Stimulated activated naive CD8-positive, alpha-beta T cell treated with anti-CD3 and anti-CD28 coated beads, Interleukin-15, Interleukin-2, amounts not matched to agents 100 U/mL and 50 U/mL, for 24 hours (primary cell): ENCODE measurements at regions not wholly inside any gene's neighbourhood (a gene's known extent, or its start where the extent isn't known, plus 50 kb on each side); places are given as distances from the start of the nearest gene placed in this dataset.

ENCODE experiments used
- ATAC-seq: fragments of 150-1000 bp; cut with Tn5 transposase; one replicate; pipeline ENCODE4 v1.10.0; 2021
- DNase-seq: peaks from one replicate; pipeline ENCODE4 v3.0.0; 2021

- DNase-seq (no peak), ATAC-seq (no peak)
Observed at GRCh38 chr7:45455662-45456061, 118.5 kb upstream of the ADCY1 start.

- DNase-seq (no peak), ATAC-seq (no peak)
Observed at GRCh38 chr7:45456105-45456504, 118.1 kb upstream of the ADCY1 start.

DNA sequence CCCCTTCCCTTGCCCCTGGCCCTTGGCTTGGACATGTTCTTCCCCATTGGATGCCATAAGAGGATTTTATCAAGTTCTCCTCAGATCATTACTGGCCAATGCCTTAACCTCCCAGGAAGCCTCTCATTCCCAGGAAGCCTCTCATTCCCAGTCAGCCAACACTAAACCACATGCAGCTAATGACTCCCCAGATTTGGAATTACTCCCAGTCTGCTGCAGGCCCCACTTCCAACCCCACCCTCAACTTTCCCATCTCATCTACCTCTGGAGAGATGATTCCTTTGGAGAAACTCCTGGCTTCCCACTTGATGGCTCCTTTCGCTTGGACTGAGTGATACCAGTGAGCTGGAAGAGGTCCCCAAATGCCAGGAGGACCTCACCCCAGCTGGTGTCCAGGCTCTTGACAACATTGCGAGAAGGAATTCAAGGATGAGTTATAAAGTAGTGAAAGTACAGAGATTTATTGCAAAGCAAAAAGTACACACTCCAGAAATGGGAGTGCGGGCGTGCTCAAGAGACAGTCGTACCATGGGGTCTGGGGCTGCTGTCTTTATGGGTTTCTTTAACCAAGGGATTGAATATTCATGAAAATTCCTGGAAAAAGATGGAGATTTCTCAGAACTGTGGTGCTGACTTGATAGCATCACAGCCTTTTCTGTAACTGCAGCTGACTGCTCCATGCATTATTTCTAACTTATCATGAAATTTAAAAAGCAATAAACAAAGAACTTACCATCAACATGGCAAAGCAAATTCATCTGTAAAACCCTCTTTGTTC is 117.2 kb upstream of the ADCY1 start:
- DNase-seq (no peak), ATAC-seq (no peak)

DNA sequence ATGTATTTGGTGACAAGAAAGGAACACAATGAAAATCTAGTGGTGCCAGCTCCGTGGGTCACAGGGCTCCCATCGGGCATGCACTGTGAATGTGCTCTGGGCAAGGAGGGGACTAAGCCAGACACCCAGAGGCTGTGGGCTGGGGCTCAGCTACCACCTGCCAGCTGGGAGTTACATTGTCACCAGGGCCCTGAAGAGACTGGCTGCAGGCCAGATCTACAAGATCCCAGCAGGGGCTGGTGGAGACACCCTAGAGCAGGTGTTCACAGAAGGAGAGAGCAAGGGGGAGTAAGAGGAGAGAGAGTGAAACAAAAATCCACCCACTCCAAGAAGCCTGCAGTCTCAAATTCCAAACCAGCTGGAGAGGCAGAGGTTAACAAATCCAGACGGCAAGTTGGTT is 116.6 kb upstream of the ADCY1 start:
- ATAC-seq: no peak
- no peak for DNase-seq

DNA sequence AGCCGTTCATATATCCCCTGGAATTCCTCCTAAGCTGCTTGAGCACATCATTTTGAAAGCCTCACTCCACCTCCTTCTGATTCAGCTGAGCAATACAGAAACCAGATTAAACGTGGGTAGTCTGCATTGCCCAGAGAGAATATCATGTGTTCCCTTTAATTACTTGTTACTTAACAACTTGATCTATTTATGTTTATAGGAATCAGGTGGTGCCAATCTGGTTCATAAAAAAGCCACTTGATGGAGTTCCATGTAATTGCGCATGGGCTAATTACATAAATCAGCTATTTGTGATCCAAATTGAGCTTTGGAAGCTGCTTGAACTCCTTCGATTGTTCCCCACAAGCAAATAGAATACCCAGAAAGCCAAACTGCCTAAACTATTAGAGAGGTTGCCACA is 114.7 kb upstream of the ADCY1 start:
- ATAC-seq: no peak

DNA sequence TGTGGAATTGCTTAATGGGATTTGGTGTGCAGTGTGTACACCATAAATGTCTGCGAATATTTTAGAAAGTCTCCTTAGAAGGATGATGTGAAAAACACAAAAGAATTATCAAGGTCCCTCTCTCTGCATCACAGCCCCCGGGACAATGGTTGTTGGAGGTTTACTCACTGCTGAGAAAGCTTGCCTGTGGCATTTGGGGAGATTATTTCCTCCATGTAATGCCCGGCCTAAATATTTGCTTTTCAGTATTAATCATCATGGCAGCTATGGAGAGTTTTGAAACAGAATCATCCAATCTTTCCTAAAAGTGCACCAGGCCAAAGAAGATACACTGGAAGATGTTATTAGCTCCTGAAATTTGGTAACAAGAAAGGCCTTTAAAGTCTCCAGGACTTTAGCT is 113.8 kb upstream of the ADCY1 start:
- ATAC-seq (no peak), DNase-seq (no peak)

More for the DNA sequence above, 114.7 kb upstream of the ADCY1 start:
- DNase-seq: no peak

- no peak for DNase-seq
- no peak for ATAC-seq
Observed at GRCh38 chr7:45461026-45461425, 113.1 kb upstream of the ADCY1 start.

DNA sequence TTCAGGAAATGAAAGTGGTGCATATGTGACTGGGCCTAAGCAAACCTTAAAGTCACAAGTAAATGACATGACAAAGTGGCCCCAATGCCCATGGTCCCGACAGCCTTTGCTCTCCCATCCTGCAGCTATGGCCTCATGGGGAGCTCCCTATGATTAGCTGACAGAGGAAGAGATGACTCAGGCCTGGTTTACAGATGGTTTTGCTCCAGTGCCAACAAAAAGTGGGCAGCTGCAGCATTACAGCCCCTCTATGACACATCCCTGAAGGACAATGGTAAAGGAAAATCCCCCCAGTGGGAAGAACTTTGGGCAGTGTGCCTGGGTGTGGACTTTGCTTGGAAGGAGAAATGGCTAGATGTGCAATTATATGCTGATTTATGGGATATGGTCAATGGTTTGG is 105.1 kb upstream of the ADCY1 start:
- no peak for ATAC-seq
- DNase-seq: no peak

- DNase-seq (no peak), ATAC-seq (no peak)
Observed at GRCh38 chr7:45470031-45470430, 104.1 kb upstream of the ADCY1 start.

GRCh38 chr7:45479781-45480180 is 94.4 kb upstream of the ADCY1 start:
- ATAC-seq (no peak), DNase-seq (no peak)

DNA sequence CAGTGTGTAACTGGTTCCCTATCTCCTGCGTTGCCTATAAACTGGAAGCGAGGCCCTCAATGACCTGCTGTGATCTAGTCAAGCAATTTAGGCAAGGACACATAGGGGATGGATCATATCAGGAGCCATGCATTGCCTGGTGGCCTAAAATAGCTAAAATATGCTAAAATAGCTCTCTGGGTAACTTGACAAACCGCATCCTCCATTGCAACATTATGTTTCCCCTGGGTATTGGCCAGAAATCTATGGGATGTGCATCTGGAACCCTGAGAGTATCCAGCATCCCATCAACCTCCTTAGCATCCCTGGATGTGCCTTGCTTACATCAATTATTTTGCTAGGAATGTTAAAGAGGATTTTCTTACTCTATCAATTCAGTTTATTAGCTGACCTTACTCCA is 91.7 kb upstream of the ADCY1 start:
- no peak for DNase-seq
- ATAC-seq: no peak

DNA sequence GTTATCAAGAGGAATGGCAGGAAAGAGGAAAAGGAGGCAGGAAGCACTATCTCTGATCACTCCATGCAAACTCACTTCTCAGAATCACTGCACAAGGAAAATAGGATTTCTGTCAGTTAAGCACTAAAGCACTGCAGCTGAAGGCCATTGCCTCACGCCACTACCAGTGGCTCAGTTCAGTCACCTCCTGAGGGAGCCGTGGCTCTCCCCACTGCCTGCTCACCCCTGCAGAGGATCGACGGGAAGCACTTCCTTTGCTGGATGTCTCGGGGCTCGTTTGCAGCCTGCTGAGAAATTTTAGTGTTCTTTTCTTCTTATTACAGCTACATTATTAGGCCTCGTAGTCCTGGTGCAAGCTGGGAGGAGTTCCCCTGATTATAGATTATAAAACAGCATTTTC is 90.1 kb upstream of the ADCY1 start:
- DNase-seq (no peak), ATAC-seq (no peak)

- DNase-seq: no peak
- no peak for ATAC-seq
Observed at GRCh38 chr7:45486575-45486974, 87.6 kb upstream of the ADCY1 start.

DNA sequence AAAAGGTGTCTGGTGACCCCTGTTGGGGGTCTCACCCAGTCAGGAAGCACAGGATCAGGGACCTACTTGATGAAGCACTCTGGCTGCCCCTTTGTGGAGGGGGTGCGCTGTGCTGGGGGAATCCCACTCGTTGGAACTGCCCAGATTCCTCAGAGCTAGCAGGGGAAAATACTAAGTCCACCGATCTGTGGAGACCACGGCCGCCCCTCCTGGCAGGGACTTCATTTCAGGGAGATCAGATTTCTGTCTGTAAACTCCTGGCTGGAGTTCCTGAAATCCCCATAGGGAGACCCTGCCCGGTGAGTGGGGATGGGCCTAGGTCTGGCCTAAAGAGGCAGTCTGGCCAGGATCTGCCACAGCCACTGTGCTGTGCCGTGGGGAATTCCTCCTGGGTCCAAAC is 79.3 kb upstream of the ADCY1 start:
- DNase-seq: no peak
- no peak for ATAC-seq

GRCh38 chr7:45495618-45496017 is 78.5 kb upstream of the ADCY1 start:
- ATAC-seq (no peak), DNase-seq (no peak)

DNA sequence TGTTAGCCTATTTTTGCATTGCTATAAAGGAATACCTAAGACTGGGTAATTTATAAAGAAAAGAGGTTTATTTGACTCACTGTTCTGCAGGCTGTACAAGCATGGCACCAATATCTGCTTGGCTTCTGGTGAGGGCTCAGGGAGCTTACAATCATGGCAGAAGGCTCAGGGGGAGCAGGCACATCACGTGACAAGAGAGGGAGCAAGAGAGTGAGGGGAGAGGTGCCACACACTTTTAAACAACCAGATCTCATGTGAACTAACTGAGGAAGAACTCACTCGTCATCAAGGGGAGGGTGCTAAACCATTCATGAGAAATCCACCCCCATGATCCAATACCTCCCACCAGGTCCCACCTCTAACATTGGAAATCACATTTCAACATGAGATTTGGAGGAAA is 73.9 kb upstream of the ADCY1 start:
- ATAC-seq (no peak), DNase-seq (no peak)

DNA sequence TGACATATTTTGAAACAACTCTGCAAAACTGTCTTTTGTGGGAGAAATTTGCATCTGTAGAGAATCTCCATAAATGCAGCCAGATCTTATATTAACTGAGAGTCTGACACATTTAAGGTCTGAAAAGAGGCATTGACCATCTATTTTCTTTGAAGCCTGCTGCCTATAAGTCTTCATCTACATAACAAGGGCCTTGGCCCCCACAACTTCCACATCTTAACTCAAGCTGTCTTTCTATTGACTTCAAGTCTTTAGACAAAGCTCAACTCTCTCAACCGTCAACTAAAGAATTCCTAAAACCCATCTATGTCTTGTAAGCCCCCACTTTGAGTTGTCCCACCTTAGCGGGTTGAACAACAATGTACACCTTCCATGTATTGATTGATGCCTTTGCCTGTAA is 72.4 kb upstream of the ADCY1 start:
- DNase-seq (no peak), ATAC-seq (no peak)

DNA sequence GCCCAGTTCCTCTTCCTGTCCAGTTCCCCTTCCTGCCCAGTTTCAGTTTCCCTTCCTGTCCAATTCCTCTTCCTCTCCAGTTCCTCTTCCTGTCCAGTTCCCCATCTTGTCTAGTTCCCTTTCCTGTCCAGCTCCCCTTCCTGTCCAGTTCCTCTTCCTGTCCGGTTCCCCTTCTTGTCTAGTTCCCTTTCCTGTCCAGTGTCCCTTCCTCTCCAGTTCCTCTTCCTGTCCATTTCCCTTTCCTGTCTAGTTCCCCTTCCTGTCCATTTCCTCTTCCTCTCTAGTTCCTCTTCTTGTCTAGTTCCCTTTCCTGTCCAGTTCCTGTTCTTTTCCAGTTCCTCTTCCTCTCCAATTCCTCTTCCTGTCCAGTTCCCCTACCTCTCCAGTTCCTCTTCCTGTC is 68.1 kb upstream of the ADCY1 start:
- no peak for DNase-seq
- no peak for ATAC-seq

DNA sequence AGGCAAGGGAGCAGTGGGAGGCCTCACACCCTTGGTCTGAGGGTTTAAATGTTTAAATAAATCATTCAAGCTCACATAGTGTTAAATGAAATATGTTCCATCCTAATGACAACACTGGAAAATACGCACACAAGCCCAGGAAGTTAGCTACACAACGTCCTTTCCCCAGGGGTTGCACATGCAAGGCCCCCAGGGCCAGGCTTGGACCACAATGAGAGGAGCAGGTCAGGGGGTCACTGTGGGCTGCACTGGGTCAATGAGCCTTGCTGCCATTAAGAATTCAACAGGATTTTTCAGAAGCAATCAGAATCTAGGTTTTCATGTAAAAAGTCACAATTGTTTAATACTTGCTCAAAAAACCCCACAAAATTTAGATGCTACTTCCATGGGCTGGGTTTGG is 64.9 kb upstream of the ADCY1 start:
- no peak for DNase-seq
- ATAC-seq: no peak

DNA sequence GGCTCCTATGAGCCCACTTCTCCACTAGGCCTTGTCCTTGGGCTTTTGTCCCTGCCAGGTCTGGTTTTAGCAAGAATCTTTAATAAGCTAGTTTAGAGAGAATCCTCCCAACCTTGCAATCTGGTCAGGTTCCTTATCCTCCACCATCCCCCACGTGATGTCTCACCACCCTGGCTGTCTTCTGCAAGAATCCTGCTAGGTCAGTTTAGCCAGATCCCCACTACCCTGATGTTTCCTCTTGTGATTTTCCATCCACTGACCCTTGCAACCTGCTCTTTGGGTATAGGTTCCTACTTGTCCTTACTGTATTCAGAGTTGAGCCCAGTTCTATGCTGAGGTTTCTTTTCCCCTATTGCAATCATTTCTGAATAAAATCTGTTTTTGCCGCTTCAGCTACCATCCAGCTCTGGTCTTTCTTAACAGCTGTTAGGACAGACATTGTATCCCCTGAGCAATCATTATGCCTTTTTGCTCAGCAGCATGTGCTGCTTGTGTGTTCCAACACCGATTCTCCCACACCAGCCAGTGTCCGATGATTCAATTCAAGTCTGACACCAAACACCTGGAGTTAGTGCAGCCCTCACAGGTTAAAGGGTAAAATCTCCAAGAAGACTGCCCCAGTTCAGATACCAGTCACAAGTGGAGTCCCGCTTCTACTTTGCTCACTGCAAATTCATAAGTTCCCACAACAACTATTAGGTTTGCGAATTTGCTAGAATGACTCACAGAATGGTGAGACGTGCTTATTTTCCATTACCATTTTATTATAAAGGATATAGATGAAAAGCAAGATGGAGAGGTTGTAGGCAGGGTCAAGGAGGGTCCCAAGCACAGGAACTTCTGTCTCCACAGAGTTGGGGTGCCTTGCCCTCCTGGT is 62.2 kb upstream of the ADCY1 start:
- DNase-seq (no peak), ATAC-seq (no peak)

DNA sequence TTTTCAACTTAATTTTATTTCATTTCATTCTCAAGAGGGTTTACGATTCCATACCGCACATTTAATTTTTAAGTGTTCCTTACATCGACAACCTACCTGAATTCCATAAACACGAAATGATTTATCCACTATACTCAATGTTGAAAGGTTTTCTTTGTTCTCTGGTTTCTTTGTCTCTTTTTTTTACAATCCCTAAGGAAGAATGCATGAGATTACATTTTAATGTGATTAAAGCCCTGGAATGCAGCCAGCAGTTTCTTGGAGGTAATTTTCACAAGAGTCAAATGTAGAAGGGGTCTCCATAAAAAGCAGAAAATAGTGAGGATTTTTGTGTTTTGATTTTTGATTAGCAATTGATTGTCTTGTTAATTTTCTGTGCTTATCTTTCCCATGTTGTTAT is 59.2 kb upstream of the ADCY1 start:
- ATAC-seq (no peak), DNase-seq (no peak)

DNA sequence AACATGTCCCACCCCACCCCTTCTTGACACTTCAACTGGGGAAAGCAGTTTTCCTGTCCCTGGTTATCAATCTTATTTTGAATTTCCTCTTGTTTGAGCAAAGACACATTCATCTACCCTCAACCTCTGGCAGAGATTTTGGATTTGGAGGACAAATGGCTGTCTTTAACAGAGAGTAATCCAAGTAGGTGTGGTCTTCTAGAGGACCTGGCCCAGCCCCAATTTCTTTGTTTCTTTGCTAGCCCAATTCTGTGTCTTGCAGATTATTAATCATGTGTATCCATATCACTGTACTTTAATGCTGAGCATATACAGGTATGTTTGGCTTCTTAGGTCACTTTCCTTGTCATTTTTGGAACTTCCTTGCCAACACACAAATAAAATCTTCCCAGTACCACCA is 58.8 kb upstream of the ADCY1 start:
- DNase-seq (no peak), ATAC-seq (no peak)
